ENCODE measurements at regions not wholly inside any gene's neighbourhood (a gene's known extent, or its start where the extent isn't known, plus 50 kb on each side); places are given as distances from the start of the nearest gene placed in this dataset.

DNA sequence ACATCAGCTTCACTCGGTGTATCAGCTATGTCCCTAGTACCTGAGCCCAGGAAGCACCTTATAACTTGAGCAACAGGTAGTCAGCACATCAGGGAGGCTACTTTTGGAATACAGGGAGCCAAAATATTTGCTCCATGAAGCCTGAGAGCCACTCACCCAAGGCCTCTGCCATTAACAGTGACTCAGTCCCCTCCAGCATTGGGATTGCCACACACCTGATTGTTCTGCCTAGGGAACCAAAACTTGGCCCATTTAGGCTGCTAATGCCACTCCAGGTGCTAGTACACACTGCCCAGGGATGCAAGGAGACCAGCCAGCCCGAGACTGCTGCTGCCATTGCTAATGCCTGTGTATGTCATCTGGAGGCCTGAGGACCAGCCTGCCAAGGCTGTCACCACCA, 773.6 kb upstream of the TENM4 start (continued):
- TF ChIP-seq CTBP2 (IDR thresholded peaks at IDR 0.05; ENCODE audit: borderline replicate concordance, insufficient read depth, insufficient read length, low read length), result no peak
- TF ChIP-seq POLR2AphosphoS5 (IDR thresholded peaks at IDR 0.05; ENCODE audit: low read depth, low read length), result no peak
- no peak for TF ChIP-seq RBBP5 (IDR thresholded peaks at IDR 0.05; ENCODE audit: borderline replicate concordance, low read depth, low read length)
- TF ChIP-seq PHF8 (conservative IDR thresholded peaks at IDR 0.05; ENCODE audit: low read depth, low read length), result no peak
- no peak for TF ChIP-seq POU5F1 (IDR thresholded peaks at IDR 0.05; ENCODE audit: low read depth, low read length)
- TF ChIP-seq RAD21 (IDR thresholded peaks at IDR 0.05 in 1 of 2, conservative IDR thresholded peaks at IDR 0.05 in 1 of 2; ENCODE audit: low read depth in 2 of 2, low read length in 2 of 2), result no peak
- no peak for TF ChIP-seq POLR2A (IDR thresholded peaks at IDR 0.05; ENCODE audit: control extremely low read depth in 1 of 2, low read depth in 2 of 2, low read length in 2 of 2)

All from H1 (cell line).